Activated naive CD4-positive, alpha-beta T cell treated with Interleukin-2 at 50 U/mL for 16 hours (primary cell): ENCODE measurements at regions not wholly inside any gene's neighbourhood (a gene's known extent, or its start where the extent isn't known, plus 50 kb on each side); places are given as distances from the start of the nearest gene placed in this dataset.
"Not testable (repeated sequence)": the region's sequence is repeated elsewhere in the genome, so short reads cannot be mapped to it uniquely, and the experiment has no call there.

Source experiments
- DNase-seq: peaks from one replicate; pipeline ENCODE4 v3.0.0-alpha.2; 2020

DNA sequence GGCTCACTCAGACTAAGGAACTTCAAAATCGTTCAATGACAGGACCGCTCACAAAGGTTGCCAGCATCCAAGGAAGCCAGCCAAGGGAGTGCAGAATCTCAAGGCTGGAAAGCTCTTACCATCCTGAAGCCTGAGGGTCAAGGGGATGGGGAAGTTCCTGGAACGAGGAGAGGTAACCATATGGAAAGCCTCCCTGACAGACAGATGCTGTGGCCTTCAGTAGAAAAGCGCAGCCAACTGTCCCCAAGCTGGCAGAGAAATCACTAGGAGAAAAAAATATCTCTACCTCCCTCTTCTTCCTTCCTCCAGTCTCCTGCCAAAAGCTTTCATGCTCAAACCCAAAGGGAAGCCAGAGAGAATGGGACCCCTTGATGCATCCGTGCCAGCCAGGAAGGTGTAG lies 90.5 kb upstream of the RANBP3L start:
- no peak for DNase-seq

DNA sequence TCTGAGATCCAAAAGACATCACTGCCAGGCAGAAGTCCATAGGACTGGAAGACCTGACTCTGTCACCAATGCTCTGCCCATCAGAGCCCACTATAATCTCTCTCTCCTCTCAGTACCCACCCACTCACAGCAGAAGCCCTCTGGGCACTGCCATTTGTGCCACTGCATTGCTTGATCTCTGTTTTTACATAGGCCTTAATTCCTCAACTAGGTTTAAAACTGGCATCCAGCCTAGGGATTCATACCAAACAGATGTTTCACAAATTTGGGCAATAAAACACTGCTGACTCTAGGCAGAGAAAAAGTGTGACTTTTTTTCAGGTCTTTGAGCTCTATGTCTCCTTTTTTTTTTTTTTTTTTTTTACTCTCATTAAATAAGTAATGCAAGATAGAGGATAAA lies 91.1 kb upstream of the RANBP3L start:
- no peak for DNase-seq

DNA sequence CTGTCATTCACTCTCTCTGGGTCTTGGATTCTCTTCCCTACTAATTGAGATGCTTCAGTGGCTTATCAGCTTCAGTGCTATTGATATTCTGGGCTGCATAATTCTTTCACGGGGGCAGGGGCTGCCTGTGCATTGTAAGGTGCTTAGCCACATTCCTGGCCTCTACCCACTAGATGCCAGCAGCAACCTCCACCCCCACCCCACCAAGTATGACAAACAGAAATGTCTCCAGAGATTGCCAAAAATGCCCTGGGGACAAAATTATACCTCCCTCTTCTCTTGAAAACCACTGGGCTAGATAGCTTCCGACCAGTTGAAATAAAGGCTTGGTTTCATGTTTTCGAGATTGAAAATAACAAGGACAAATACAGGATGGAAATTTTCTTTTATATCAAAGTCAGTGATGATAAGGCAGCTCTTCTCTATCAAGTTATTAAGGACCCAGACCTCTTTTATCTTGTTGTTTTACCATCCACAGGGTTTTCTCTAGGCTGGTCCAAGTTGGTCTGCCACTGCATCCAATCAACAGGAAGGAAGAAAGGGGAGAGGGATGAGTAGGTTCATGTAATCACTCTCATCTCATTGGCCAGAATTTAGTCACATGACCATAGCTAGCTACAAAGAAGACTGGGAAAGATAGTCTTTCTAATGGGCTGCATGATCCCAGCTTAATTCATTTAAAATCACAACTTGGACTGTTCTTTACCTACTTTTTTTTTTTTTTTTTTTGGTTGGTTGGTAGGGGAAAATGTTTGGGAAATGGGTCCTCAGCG lies 92.1 kb upstream of the RANBP3L start:
- no peak for DNase-seq

DNA sequence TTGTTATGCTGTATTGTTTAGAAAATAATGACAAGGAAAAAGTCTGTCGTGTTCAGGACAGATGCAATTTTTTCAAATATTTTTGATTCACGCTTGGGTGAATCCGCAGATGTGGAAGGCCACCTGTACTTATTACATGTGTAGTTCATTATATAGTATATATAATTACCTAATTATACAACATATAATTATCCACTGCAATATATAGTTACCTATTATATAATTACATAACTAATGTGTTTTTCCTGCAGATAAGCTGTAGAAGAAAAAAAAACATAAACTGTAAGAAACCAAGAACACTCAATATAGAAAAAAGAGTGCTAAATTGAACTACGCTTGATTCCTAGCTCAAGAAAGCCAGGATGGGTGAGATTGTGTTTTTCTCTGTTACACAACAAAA lies 93.6 kb upstream of the RANBP3L start:
- DNase-seq = no peak

DNA sequence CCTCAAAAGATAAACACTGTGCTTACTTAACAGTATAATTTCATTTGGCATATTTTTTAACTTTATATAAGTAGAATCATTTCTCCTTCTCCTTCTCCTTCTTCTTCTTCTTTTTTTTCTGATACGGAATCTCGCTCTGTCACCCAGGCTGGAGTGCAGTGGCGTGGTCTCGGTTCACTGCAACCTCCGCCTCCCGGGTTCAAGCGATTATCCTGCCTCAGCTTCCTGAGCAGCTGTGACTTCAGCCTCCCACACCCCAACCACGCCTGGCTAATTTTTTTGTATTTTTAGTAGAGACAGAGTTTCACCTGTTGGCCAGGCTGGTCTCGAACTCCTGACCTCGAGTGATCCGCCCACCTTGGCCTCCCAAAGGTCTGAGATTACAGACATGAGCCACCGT lies 94.2 kb upstream of the RANBP3L start:
- not testable (repeated sequence) for DNase-seq

DNA sequence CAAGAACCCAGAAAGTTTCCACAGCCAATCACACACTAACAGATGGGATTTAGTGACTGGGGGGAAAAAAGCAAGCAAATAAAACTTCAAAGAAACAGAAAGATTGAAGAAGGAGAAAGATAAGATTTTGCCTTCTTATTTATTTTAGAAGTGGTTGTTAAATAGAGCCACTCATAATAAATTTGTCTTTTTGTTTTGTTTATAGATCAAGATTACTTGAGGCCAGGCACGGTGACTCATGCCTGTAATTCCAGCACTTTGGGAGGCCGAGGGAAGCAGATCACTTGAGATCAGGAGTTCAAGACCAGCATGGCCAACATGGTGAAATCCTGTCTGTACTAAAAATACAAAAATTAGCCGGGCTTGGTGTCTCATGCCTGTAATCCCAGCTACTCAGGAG lies 94.9 kb upstream of the RANBP3L start:
- DNase-seq = no peak

DNA sequence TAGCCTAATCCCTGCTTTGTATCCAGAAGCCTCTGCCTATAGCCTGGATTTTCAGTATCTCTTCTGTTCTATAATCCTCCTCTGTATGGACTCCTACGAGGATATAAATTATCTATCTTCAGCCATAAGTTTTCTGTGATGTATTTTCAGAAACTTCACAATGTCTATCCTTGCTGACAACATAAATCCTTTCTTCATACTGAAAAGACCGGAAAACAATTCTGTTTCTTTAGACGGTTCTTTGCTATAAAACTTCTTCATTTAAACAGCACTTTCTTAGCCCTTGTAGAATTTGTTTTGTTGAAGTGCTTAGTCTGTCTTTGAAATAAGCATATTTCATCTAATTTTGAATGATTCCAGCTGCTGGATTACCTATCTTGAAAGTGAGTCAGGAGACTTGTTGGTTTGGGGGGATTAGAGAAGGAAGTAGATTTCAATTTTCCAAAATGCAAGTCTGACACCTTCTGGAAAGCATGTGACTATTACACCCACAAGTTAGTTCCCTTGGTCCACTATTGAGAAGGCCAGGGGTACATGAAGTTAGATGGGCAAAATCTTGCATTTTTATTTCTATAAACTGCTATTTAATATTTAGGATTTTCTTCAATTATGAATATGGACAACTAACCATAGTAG lies 96.3 kb upstream of the RANBP3L start:
- DNase-seq = no peak

DNA sequence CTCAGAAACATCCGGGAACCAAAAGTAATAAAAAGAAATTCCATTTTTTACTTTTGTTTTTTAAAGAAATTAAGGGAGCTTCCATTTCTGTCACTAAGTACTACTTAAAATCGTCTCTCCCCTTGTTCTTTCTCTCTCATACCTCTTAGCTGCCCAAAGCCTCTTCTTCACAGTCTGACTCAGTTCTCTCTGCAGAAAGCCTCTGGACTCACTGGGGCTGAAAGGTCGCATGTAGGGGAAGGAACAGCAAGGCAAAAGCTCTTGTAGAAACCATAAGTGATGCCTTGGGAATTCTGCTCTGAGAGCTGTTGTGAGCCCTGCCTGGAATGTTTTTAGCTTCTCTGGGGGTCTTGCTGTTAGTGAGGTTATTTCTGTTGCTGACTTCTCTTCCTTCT lies 100.8 kb upstream of the RANBP3L start:
- DNase-seq = no peak

DNA sequence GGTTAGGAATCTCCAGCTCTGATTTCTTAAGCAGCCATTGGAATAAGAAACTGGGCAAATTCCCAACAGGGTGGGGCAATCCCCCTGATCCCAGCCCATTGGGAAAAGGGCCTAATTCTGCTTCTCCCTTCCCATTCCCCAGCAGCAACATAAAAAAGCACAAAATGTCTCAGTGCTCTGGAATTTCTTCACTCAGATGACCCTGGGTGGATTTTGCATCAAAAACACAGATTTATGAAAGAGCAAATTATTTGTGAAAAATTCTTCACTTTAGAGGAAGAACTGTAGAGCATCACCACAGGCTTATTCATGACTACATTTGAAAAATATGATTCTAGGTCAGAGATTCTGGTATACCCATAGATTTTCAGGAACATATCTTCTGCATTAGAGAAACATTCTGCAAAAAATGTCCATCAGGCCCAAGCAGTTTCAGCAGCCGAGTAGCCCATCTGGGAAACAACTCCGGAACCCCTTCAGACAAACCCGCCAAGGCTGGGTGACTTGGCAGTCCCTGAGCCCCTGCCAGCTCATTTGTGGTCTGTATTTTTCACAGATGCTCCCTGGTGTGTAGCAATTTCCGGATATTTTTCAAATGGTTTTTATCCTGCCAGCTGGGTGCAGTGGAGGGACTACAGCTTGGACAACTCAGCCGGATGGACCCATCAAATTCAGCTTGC lies 102.1 kb upstream of the RANBP3L start:
- DNase-seq = no peak

DNA sequence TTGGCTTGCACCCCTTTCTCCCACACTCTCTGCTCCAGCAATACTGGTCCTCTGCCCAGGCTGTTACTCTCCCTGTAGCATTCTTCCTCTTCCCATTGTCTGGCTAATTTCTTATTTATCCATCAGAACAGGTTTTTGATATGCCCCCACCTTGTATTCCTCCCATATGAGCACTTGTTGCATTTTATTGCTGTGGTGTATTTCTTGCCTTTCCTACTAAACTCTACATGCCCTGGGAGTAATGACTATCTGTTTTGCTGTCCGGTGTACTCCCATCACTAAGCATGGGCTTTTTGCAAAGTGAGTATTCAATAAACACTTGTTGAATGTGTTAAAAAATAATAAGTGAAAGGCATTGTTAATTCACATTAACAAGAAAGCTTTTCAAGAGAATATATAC lies 104.3 kb upstream of the RANBP3L start:
- DNase-seq = no peak

DNA sequence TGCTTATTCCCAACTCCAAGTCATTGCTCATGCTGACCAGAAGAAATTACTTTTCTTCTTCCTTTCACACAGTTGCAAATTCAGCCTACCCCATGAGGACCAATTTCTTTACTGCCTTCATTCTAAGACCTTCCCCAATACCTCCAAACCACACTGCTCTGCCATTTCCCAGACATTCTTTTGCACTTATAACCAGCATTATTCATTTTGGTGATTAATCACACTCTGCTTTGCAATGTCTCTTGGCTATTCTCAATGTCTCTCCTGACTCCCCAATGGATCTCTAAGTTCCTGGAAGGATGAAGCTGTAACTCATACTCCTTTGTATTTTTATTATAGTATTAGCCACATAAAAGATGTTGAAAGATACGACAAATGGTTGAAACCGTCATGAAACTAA lies 105.7 kb upstream of the RANBP3L start:
- DNase-seq = no peak

DNA sequence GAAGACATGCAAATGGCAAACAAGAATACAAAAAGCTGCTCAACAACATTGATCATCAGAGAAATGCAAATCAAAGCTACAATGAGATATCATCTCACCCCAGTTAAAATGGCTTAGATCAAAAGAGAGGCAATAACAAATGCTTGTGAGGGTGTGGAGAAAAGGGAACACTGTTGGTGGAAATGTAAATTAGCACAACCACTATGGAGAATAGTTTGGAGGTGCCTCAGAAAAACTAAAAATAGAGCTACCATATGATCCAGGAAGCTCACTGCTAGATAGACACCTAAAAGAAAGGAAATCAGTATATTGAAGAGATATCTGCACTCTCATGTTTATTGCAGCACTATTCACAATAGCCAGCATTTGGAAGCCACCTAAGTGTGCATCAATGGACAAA lies 108.0 kb upstream of the RANBP3L start:
- DNase-seq = not testable (repeated sequence)

DNA sequence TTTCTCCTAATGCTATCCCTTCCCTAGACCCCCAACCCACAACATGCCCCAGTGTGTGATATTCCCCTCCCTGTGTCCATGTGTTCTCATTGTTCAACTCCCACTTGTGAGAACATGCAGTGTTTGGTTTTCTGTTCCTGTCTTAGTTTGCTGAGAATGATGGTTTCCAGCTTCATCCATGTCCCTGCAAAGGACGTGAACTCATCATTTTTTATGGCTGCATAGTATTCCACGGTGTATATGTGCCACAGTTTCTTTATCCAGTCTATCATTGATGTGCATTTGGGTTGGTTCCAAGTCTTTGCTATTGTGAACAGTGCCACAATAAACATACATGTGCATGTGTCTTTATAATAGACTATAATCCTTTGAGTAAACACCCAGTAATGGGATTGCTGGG lies 109.0 kb upstream of the RANBP3L start:
- not testable (repeated sequence) for DNase-seq

DNA sequence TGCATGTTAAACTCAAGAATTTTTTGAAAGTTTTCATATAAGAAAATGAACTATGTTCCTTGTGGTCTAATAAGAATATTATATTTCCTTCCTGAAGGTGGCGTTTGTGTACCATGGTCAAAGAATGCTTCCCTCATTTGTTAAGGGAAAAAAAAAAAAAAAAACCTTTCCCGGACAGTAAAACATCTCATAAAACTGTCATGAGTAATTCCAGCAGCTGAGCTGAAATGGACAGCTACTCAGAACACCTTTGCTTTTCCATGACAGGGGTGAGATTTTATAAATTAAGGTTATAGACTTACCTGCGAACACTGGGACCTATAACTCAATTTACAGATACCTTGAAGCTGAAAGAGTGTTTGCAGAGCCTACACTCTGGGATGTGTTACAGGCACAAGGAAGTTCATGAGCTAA lies 113.2 kb upstream of the RANBP3L start:
- DNase-seq = no peak

DNA sequence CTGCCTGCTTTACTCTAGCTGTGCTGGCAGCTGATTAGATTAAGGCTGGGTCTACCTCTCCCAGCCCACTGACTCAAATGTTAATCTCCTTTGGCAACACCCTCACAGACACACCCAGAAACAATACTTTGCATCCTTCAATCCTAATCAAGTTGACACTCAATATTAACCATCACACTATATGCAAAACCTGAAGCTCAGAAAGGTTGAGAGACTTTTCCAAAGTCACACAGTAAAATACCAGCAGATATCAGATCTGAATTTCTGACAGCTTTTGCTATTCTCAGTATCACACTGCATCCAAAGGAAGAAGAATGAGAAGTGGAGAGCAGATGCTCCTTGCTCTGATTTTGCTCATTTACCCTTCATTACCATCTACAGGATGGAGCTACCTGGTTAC lies 114.9 kb upstream of the RANBP3L start:
- no peak for DNase-seq

DNA sequence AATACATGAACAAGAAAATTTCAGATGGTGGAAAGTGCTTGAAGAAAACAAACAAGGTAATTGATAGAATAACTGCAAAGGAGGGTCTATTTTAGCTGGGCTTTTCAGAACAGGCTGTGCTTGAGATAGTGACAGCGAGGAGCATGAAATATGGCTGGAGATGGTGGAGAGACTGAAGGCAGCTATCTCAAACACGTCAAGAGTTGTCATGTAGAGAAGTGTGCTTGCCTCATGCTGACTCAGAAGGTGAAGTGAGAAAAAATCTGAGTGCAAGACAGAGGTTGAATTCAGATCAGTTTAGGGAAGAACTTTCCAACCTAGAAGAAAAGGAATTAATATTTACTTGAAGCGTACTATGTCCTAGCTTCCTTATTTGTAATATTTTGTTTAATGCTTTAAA lies 115.5 kb upstream of the RANBP3L start:
- DNase-seq = no peak

DNA sequence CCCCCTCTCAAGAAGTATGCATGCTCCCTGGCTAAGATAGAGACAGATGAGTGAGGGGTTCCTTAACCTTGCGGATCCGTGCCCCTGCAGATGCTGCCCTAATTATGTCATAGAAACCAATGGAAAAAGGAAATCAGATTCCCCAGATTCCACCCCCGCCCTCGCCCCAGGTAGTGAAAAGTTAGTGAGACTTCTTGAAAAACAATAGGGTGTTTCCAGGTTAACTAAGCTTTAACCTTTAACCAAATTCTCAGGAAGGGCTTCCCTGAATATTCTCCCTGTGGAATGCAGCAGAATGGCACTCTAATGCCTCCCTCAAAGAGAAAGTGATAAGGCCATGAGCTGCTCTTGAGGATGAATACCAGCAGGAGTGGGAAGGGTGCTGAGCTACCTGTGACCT lies 116.0 kb upstream of the RANBP3L start:
- DNase-seq = no peak

DNA sequence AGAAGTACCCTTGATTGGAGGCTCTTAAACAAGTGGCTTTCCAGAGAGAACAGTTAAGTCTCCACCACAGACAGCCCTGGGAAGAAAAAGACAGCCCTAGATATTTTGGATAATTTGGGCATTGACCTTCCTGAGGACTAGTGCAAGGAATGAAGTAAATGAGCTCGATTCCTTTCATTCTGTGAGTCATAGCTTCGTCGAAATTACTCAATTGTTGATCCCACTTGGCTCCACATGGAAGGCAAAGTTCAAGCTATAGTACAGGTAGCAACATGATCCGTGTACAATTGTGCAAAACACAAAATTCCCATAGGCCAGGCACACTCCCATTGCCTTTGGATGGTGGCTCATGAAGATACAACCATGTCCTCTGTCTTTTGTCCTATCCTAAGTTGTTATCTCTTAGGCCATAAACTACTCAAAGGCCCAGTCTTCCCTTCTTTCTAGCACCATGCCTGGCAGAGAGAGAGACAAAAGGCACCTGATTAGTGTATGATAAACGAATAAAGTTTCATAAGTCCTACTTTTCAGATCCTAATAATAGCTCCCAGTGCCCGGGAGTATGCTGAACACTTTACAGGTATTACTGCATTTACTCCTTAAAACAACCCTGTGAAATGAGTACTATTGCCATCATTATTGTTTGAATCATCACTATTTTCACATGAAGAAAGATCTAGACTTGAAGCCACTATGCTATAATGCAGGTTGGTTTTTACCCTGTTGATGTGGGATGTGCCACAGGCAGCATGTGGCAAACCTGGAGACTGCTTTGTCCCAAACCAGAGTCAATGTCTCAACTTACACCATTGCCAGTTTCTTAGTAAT lies 116.7 kb upstream of the RANBP3L start:
- no peak for DNase-seq

DNA sequence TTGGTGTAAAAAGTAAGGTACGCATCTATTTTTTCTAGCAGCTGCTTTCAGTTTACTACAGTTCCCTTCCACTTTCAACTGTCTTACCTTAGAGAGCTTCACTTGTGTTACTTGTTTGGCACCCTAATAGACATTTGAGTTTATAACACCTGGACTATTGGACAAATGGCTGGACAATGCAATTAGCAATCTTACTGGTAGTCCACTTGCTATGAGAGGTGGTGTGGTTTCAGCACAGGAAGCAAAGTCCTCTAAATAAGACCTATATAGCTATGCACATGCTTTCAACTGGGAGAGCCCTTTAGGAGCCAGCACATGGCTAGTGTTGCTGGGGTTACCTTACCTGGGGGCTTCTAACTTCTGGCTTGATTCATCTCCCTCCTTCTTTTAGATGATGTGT lies 119.6 kb upstream of the RANBP3L start:
- no peak for DNase-seq

DNA sequence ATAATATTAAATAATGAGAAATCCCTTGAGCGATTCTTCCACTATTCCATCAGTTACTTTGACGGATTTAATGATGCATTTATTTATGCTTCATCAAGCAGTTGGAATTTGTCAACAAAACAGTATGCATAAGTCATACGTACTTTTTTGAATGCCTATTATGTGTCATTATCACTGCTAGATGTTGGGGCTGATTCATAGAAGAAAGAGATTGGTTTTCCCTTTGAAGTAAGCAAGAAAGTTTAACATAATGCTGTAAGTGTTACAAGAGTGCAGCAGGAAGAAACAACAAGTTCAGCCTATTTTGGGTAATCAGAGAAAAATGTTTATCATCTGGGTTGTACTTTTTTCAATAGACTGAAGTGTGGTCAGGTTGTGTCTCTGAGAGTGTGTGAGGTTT lies 121.2 kb upstream of the RANBP3L start:
- DNase-seq = no peak

DNA sequence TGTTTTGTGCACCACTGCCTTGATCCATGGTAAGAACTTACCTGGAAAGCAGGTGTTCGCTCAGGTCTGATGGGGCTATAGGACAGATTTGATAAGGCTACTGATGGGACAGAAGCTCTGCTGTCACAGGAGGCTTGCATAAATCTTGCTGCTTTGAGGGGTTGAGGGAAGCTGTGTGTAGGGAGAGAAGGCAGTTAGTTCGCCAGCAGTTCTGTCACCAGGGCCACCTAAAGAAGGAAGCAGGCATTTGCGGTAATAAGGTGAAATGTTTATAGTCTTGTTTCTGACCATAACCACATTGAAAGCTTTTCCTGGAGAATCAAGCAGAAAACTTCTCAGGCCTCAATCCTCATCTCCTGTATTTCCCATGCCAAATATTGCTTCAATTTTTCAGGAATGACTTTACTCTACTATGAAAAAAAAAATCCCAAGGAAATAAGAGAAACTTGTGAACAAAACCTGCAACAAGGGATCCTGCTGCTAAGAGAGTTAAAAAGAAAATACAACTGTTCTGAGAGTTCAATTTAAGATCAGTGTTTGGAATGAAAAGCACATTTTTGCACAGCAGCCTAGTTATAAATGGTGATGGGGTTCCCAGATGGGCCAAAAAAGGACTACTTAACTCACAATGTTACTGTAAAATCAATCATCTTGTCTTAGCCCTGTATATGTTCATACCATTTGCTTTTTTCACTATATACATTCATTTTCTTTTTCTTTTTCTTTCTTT lies 122.0 kb upstream of the RANBP3L start:
- no peak for DNase-seq

DNA sequence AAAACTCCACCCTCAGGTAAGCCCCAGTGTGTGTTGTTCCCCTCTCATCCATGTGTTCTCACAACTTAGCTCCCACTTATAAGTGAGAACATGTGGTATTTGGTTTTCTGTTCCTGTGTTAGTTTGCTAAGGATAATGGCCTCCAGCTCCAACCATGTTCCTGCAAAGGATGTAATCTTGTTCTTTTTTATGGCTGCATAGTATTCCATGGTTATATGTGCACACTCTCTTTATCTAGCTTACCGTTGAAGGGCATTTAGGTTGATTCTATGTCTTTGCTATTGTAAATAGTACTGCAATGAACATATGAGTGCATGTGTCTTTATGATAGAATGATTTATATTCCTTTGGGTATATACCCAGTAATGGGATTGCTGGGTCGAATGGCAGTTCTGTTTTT lies 124.4 kb upstream of the RANBP3L start:
- not testable (repeated sequence) for DNase-seq

DNA sequence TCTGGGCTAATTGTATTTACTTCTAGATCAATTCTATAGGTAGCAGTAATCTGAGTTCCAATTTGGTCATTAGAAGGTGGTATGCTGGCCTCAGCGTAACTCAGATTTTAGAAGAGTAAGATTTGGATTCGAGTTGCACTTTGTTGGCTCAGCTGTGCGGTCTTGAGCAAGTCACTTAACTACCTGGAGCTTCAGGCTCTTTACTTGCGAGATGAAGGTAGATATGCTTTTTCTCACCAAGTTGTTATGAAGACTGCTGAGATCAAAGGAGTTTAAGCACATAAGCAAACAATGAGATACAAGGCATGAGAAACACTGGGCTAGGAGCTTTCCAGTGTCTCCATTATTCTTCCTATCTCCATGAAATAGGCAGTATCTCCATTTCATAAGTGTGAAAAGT lies 133.8 kb upstream of the RANBP3L start:
- no peak for DNase-seq
